ENCODE measurements at regions not wholly inside any gene's neighbourhood (a gene's known extent, or its start where the extent isn't known, plus 50 kb on each side); places are given as distances from the start of the nearest gene placed in this dataset.
"Not testable (repeated sequence)": the region's sequence is repeated elsewhere in the genome, so short reads cannot be mapped to it uniquely, and the experiment has no call there.

GRCh38 chr9:118624608-118625007 is 744.6 kb downstream of the BRINP1 start:
- DNase-seq (ENCODE audit: extremely low read depth in 1 of 2, low read depth in 1 of 2): no peak

DNA sequence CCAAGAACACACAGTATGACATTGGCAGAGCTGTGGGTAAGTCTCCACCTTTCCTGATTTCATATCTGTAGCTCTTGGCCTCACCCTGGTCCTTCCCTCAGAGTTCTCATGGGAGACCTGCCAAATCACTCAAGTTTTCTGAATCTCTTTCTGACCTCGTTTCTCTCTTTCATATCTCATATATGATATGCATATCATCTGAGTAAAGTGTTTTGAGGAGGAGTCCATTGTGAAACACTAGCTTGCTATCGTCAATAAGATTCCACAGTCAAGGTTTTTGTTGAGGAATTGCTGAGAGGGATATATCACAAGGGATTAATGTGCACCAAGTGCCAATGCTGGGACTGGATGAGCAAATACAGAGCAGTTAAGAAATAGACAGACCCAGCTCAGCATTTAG is 739.2 kb downstream of the BRINP1 start:
- DNase-seq (ENCODE audit: extremely low read depth in 1 of 2, low read depth in 1 of 2): no peak

DNA sequence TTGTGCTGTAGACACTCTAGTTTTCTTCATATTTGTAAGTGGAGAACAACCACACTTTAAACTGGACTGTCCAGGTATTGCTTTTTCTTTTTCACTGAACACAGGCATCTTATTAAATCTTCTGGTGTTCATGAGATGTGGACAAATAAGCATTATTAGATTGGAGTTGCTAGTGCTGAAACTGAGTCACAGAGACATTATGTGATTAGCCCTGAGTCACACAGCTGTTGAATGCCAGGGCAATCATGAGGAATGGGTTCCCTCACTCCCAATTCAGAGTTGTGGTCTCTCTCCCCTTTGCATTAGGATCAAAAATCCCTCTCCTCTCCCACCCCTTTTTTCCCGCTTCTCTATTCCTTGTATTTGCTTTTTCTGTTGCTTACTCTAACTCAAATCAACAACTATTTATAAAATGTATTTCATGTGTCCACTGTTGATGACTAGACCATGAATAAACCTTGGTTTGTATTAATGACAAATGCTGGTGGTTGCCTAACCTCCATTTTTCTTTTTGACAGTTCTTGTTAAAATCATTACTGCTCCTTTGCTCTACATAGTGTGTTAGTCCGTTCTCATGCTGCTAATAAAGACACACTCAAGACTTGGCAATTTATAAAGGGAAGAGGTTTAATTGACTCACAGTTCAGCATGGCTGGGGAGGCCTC is 738.2 kb downstream of the BRINP1 start:
- DNase-seq (ENCODE audit: extremely low read depth in 1 of 2, low read depth in 1 of 2): no peak

GRCh38 chr9:118631956-118632355 is 737.3 kb downstream of the BRINP1 start:
- no peak for DNase-seq (ENCODE audit: extremely low read depth in 1 of 2, low read depth in 1 of 2)

- no peak for DNase-seq (ENCODE audit: extremely low read depth in 1 of 2, low read depth in 1 of 2)
Measured at GRCh38 chr9:118635416-118635815, 733.8 kb downstream of the BRINP1 start.

- DNase-seq (ENCODE audit: extremely low read depth in 1 of 2, low read depth in 1 of 2): no peak
Measured at GRCh38 chr9:118637681-118638080, 731.6 kb downstream of the BRINP1 start.

DNA sequence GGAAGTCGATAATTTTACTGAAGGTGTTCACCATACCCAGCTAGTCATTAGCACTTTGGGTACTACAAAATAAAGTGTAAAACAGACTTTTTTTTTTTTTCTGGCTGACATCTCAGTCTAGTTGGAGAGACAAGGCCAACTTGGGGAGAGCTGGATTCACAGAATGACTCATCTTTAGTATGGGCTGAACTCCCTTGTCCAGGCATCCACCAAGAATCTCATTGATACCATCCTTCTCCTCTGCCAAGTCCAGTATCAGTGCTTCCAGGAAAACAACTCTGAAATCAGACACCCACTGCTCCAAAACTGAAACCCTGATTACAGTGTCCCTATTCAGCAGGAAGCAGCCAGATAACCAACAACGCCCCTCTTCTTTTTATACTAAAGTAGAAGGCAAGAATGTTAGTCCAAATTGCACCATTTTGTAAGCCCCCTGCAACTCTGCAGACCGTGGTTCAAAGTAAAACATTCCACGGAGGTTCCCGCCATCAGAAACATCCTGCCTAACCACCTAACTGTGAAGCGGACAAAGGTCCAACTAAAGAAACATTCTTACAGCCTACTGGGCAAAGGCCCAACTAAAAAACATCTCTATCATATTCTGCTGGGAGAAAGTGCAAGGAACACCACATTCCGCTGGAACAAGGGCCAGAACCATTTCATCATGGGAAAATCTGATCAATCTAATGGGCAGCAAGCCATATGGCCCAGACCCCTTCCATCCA is 728.2 kb downstream of the BRINP1 start:
- no peak for DNase-seq (ENCODE audit: extremely low read depth in 1 of 2, low read depth in 1 of 2)

- DNase-seq (ENCODE audit: extremely low read depth in 1 of 2, low read depth in 1 of 2): no peak
Measured at GRCh38 chr9:118643118-118643517, 726.1 kb downstream of the BRINP1 start.

DNA sequence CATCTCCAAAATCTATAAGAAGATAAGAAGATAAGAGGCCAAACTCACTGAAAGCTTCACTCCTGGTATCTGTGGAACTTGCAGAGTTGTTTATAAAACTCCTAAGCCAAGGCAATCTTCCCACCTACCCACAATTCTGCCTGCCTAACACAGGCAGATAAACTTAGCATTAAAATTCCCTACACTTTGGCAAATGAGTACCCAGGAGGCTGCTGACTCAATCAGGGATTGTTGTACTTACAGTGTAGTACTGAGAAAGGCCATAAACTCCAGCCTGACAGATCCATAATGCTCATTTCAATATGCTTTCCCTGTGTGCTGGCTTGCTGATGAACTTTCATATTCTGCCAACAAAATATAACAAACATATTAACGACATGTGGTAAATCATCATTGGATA is 725.2 kb downstream of the BRINP1 start:
- DNase-seq (ENCODE audit: extremely low read depth in 1 of 2, low read depth in 1 of 2): no peak

DNA sequence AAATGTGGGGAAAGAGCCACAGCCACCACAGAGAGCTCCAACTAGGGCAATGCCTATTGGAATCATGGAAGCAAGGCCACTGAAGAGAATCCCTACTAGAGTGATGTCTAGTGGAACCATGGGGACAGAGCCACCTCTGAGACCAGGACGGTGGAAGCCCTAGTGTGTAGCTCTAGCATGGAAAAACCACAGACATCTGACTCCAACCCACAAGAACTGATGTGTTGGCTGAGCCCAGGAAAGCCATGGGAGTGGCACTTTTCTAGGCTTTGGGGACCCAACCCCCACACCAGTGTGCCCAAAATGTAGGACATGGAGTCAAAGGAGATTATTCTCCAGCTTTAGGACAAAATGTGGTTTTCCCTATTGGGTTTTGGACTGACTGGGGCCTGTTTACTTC is 721.9 kb downstream of the BRINP1 start:
- DNase-seq (ENCODE audit: extremely low read depth in 1 of 2, low read depth in 1 of 2): no peak

DNA sequence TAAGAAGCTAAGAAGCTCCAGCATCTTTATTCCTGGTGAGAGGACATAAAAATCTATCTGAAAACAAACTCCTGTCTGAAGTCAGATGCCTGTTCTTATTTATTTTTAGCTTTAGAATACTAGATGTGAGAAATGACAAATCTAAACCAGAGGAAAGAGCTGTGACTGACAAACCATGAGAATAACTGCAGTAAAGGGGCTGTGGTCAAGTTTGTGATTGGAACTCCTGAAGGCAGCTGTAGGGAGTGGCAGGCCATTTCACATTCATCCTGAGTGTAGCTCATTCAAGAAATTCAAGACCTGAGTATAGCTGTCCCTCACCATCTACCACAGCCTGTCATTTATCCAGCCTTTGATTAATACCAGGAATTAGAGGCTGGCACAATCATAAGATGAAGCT is 718.8 kb downstream of the BRINP1 start:
- no peak for DNase-seq (ENCODE audit: extremely low read depth in 1 of 2, low read depth in 1 of 2)

DNA sequence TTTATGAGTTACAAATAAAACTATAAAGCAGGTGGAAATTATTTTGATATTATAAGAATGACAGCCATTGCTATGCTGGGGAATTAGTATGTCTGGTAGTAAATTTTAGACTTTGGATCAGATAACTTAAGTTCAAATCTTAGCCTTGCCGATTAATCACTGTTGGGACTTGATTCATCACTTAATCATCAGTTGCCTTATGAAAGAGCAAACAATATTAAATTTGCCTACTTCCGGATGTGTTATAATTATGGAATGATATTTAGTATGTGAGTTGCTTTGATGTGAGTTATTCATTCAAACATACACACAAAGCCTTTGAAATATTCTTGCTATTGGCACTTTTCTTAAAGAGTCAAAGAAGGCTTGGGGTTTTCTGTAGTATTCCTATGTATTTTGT is 717.7 kb downstream of the BRINP1 start:
- no peak for DNase-seq (ENCODE audit: extremely low read depth in 1 of 2, low read depth in 1 of 2)

DNA sequence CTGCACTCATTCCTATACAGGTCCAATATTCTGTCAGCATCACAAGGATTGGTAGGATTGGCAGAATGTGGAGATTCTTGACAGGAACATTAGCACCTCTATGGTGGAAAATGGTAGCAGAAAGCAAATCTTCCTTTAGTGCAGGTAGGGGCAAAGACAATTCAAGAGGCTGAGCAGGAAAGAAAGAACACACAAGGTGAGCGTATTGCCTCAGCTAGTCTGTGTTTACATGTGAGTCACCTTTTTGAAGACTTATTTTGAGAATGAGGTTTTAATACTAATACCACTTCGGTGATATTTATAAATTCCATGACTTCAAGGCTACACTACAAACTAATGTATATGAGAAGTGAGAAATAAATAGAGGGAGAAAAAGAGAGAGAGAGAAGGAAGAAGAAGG is 717.0 kb downstream of the BRINP1 start:
- DNase-seq (ENCODE audit: extremely low read depth in 1 of 2, low read depth in 1 of 2): no peak

GRCh38 chr9:118652912-118653311 is 716.3 kb downstream of the BRINP1 start:
- no peak for DNase-seq (ENCODE audit: extremely low read depth in 1 of 2, low read depth in 1 of 2)

DNA sequence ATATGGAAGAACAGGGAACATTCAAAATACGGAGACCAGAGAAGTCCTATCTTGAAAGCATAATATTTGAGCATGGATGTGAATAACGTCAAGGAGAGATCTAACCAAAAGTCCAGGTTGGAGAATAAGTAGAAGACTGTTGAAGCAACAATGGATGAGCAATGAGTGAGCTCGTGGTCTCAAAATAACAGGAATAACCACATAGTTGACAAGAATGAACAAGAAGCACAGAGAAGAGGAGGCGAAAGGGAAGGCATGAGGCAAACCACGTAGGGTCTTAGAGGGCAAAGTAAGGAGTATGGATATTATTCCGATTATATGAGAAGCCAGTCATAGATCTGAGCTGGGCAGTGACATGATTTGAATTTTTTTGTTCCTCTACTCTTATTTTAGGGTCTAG is 710.2 kb downstream of the BRINP1 start:
- DNase-seq (ENCODE audit: extremely low read depth in 1 of 2, low read depth in 1 of 2): no peak

DNA sequence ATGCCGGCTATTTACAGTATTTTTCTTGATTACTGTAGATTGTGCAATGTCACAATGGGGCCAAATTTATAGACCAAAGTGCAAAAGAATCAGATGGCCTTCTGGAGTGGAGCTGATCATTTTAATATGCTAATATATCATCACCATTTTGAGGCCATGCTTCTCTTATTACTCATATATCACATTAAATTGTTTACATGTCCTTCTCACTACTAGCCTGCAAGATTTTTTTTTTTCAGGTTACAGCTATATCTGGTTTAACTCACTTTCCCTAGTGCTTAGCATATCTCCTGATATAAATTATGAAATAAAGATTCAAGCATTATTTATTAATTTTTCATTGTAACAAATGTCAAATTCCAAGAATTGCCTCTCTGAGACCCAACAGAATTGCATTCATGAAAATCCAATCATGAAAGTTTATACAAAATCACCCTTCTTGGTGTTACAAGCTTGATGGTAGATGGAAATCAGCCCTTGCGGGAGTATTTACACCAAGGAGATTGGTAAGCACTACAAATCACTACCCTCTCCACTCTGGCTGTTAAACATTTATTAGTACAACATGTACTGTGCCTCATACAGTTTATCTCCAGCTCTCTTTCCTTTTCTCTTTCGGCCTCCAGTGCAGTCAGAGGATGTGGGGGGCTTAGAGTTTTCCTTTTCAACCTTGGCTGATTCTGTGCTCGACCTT is 703.9 kb downstream of the BRINP1 start:
- no peak for DNase-seq (ENCODE audit: extremely low read depth in 1 of 2, low read depth in 1 of 2)

DNA sequence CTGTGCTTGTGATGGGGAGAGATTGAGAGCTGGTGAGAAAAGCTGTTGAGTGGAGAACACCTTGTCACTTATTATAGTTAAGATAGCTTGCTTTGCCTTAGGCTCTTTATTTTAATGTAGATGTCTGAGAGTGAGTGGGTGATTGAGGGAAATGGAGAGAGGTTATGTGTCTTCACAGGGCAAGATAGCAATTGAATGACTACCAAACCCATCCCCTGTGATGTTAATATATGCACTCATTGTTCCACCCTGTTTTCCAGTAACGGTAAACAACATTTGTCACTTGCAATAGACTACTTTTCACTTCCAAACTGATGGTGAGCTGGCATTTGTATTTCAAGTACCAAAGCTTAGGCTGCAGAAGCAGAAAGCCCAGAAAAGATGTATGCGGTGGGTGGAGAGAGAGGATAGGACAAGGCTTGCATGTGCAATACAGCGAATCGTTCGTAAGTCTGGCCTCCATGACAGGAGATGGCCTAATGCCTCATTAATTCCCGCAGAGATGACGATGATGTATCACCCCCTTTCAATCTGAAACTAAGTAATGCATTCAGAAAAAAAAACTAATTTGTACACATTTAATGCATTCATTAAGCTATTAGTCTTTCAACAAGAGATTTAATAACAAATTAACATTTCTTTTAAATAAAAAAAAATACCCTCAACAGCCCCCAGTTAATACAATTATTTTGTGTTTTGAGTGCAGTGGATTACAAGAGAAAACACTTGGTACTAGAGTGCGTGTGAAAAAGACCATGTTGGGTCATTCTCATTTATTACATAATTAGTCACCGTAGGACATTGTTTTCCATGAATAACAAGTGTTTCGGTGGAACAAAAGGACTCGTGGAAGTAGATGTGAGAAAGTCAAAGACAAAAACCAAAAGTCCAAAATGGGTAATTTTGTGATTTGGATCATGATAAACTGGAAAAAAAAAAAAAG is 699.0 kb downstream of the BRINP1 start:
- DNase-seq (ENCODE audit: extremely low read depth in 1 of 2, low read depth in 1 of 2): no peak

DNA sequence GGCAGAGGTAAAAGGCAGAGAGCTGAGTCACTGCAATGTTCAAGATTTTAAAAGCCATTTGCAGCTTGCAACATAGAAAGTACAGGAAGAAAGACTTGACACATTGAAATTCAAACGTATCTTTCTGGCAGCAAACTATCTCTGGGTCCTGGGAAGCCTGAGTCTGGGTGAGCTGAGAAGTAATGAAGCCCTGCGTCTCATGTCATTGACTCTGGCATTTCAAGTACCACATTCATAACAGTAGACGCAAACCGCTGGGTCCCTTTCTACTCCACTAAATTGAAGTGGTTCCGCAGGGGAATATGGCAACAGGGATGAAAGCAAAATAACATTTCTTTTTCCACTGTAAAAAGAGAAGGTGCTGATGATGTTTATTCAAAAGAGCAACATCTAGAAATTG is 694.3 kb downstream of the BRINP1 start:
- DNase-seq (ENCODE audit: extremely low read depth in 1 of 2, low read depth in 1 of 2): no peak

DNA sequence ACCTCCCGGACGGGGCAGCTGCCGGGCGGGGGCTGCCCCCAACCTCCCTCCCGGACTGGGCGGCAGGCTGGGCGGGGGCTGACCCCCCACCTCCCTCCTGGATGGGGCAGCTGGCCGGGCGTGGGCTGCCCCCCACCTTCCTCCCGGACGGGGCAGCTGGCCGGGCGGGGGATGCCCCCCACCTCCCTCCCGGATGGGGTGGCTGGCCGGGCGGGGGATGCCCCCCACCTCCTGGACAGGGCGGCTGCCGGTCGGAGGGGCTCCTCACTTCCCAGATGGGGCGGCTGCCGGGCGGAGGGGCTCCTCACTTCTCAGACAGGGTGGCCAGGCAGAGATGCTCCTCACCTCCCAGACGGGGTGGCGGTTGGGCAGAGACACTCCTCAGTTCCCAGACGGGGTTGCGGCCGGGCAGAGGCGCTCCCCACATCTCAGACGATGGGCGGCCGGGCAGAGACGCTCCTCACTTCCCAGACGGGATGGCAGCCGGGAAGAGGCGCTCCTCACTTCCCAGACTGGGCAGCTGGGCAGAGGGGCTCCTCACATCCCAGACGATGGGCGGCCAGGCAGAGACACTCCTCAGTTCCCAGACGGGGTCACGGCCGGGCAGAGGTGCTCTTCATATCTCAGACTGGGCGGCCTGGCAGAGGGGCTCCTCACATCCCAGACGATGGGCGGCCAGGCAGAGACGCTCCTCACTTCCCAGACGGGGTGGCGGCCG is 691.1 kb downstream of the BRINP1 start:
- not testable (repeated sequence) for DNase-seq (ENCODE audit: extremely low read depth in 1 of 2, low read depth in 1 of 2)

GRCh38 chr9:118686959-118687358 is 682.3 kb downstream of the BRINP1 start:
- DNase-seq (ENCODE audit: extremely low read depth in 1 of 2, low read depth in 1 of 2): no peak

All from stimulated activated CD8-positive, alpha-beta memory T cell treated with anti-CD3 and anti-CD28 coated beads, Interleukin-7, amount 100 ng/mL, for 48 hours (primary cell).